Hepatocyte (in vitro differentiated cells): ENCODE measurements at regions not wholly inside any gene's neighbourhood (a gene's known extent, or its start where the extent isn't known, plus 50 kb on each side); places are given as distances from the start of the nearest gene placed in this dataset.

Experiments
- CTCF ChIP-seq: fragments of 200-600 bp; sonication (generic); IDR thresholded peaks from 2 replicates; pipeline ENCODE4 v1.5.1; 2016; ENCODE audit warnings: antibody characterized with exemption, mild to moderate bottlenecking; ENCODE audit not compliant: poor library complexity
- EZH2 ChIP-seq: fragments of 200-600 bp; sonication (generic); IDR thresholded peaks from 2 replicates; pipeline ENCODE4 v1.6.1; 2016; ENCODE audit warnings: antibody characterized with exemption, mild to moderate bottlenecking, borderline replicate concordance
- EZH2phosphoT487 ChIP-seq: fragments of 200-600 bp; sonication (generic); IDR thresholded peaks from one replicate; pipeline ENCODE4 v1.6.1; 2018; ENCODE audit warnings: antibody characterized with exemption, mild to moderate bottlenecking, low read depth, moderate library complexity; ENCODE audit not compliant: unreplicated experiment, severe bottlenecking

GRCh38 chr4:155530290-155530689 is 136.4 kb upstream of the GUCY1A1 start:
- no peak for TF ChIP-seq CTCF
- no peak for TF ChIP-seq EZH2
- no peak for TF ChIP-seq EZH2phosphoT487
